Kidney epithelial cell (primary cell): ENCODE measurements at regions not wholly inside any gene's neighbourhood (a gene's known extent, or its start where the extent isn't known, plus 50 kb on each side); places are given as distances from the start of the nearest gene placed in this dataset.
"Not testable (repeated sequence)": the region's sequence is repeated elsewhere in the genome, so short reads cannot be mapped to it uniquely, and the experiment has no call there.

Experiments
- DNase-seq: peaks from one replicate; pipeline ENCODE4 v3.0.0-alpha.2; 2010; ENCODE audit warnings: low read depth
- H3K27me3 ChIP-seq: 2 replicates; pipeline ENCODE4 v1.6.0; 2011; ENCODE audit warnings: low read length; ENCODE audit not compliant: control insufficient read depth, insufficient read depth
- H3K36me3 ChIP-seq: 2 replicates; pipeline ENCODE4 v1.5.1; 2011; ENCODE audit warnings: low read length; ENCODE audit not compliant: control insufficient read depth, insufficient read depth
- H3K4me3 ChIP-seq: 2 replicates; pipeline ENCODE4 v1.5.1; 2011; ENCODE audit warnings: low read depth, mild to moderate bottlenecking, control low read depth, low read length
- CTCF ChIP-seq: IDR thresholded peaks from 2 replicates; pipeline ENCODE4 v1.5.1; 2011; ENCODE audit warnings: mild to moderate bottlenecking, moderate library complexity, low read length, control low read depth, inconsistent platforms; ENCODE audit not compliant: insufficient read depth, poor library complexity, severe bottlenecking

GRCh38 chrX:138877746-138878145, 166.2 kb upstream of the FGF13 start:
- Histone ChIP-seq H3K4me3 (no peak overlapping the region), H3K36me3 (no peaks in the 10 kb centered on the region), H3K27me3 (no peaks in the 10 kb centered on the region)
- no peak for TF ChIP-seq CTCF
- DNase-seq = no peak

- TF ChIP-seq CTCF = no peak
- no peaks in the 10 kb centered on the region for H3K27me3 ChIP-seq
- no peak for DNase-seq
- no peak overlapping the region for H3K4me3 ChIP-seq
- no peaks in the 10 kb centered on the region for H3K36me3 ChIP-seq
Measured at GRCh38 chrX:138875472-138875871, 164.0 kb upstream of the FGF13 start.

GRCh38 chrX:138874271-138874935, 162.9 kb upstream of the FGF13 start:
- no peak for DNase-seq
- Histone ChIP-seq H3K36me3 (no peaks in the 10 kb centered on the region), H3K27me3 (no peaks in the 10 kb centered on the region), H3K4me3 (no peak overlapping the region)
- no peak for TF ChIP-seq CTCF

GRCh38 chrX:138873640-138874039, 162.1 kb upstream of the FGF13 start:
- H3K4me3 ChIP-seq, DNase-seq, H3K27me3 ChIP-seq, H3K36me3 ChIP-seq: not testable (repeated sequence)

GRCh38 chrX:138872537-138872936, 161.0 kb upstream of the FGF13 start:
- no peak for TF ChIP-seq CTCF
- no peaks in the 10 kb centered on the region for H3K27me3 ChIP-seq
- H3K4me3 ChIP-seq = no peak overlapping the region

GRCh38 chrX:138871739-138872138, 160.2 kb upstream of the FGF13 start:
- no peak overlapping the region for H3K4me3 ChIP-seq
- TF ChIP-seq CTCF = no peak
- no peak for DNase-seq
- no peaks in the 10 kb centered on the region for H3K27me3 ChIP-seq
- H3K36me3 ChIP-seq = no peaks in the 10 kb centered on the region

More at GRCh38 chrX:138872537-138872936, 161.0 kb upstream of the FGF13 start:
- no peak for DNase-seq
- no peaks in the 10 kb centered on the region for H3K36me3 ChIP-seq
